ENCODE measurements at regions not wholly inside any gene's neighbourhood (a gene's known extent, or its start where the extent isn't known, plus 50 kb on each side); places are given as distances from the start of the nearest gene placed in this dataset.

GRCh38 chr2:49465157-49465831 is 311.0 kb upstream of the FSHR start:
- Histone ChIP-seq H3K4me2 (ENCODE audit: low read length) (no peak overlapping the region), H3K9ac (ENCODE audit: low read length) (no peak overlapping the region), H4K12ac (ENCODE audit: low read depth, low read length) (no peak overlapping the region), H3K4me3 (ENCODE audit: low read depth, low read length) (no peak overlapping the region), H3K27ac (ENCODE audit: low read depth, low read length) (no peak overlapping the region), H4K8ac (ENCODE audit: low read depth, low read length) (no peak overlapping the region), H3K18ac (ENCODE audit: low read length) (no peak overlapping the region), H3K79me2 (ENCODE audit: control insufficient read depth, insufficient read depth, low read length, poor library complexity) (no peaks in the 10 kb centered on the region), H3K27me3 (ENCODE audit: insufficient read depth, low read length) (no peaks in the 10 kb centered on the region), H2BK5ac (ENCODE audit: low read depth, low read length, poor library complexity) (no peak overlapping the region), H3K9me3 (ENCODE audit: insufficient read depth, low read depth, low read length) (no peaks in the 10 kb centered on the region), H3K4me1 (ENCODE audit: control insufficient read depth in 1 of 2, insufficient read depth in 2 of 2, low read length in 2 of 2) (no peaks in the 10 kb centered on the region), H2AFZ (ENCODE audit: insufficient read depth, low read length, poor library complexity) (no peak overlapping the region), H3K4ac (ENCODE audit: low read depth, low read length) (no peak overlapping the region), H3K36me3 (ENCODE audit: control insufficient read depth in 1 of 2, insufficient read depth in 2 of 2, low read length in 2 of 2) (no peaks in the 10 kb centered on the region), H2BK120ac (ENCODE audit: insufficient read depth, low read length, poor library complexity) (no peak overlapping the region), H2AK5ac (ENCODE audit: low read length) (no peak overlapping the region), H4K91ac (ENCODE audit: low read depth, low read length) (no peak overlapping the region), H3K23ac (ENCODE audit: low read length) (no peak overlapping the region), H3K14ac (ENCODE audit: low read length) (no peak overlapping the region), H3K79me1 (ENCODE audit: low read length) (no peaks in the 10 kb centered on the region), H2BK12ac (ENCODE audit: low read length) (no peak overlapping the region)
- DNase-seq, result no peak
- WGBS (ENCODE audit: extremely low coverage, insufficient coverage, insufficient read length), result no CpG with 5 or more reads among the region's 1 CpG

- H2AFZ ChIP-seq (ENCODE audit: insufficient read depth, low read length, poor library complexity), result no peak overlapping the region
- no peaks in the 10 kb centered on the region for H3K4me1 ChIP-seq (ENCODE audit: control insufficient read depth in 1 of 2, insufficient read depth in 2 of 2, low read length in 2 of 2)
- WGBS (ENCODE audit: extremely low coverage, insufficient coverage, insufficient read length), result no CpG with 5 or more reads among the region's 3 CpGs
- H4K91ac ChIP-seq (ENCODE audit: low read depth, low read length), result no peak overlapping the region
- no peaks in the 10 kb centered on the region for H3K79me2 ChIP-seq (ENCODE audit: control insufficient read depth, insufficient read depth, low read length, poor library complexity)
- no peaks in the 10 kb centered on the region for H3K79me1 ChIP-seq (ENCODE audit: low read length)
- H2BK120ac ChIP-seq (ENCODE audit: insufficient read depth, low read length, poor library complexity), result no peak overlapping the region
- no peak overlapping the region for H3K4me2 ChIP-seq (ENCODE audit: low read length)
- H3K9me3 ChIP-seq (ENCODE audit: insufficient read depth, low read depth, low read length), result no peaks in the 10 kb centered on the region
- no peak overlapping the region for H3K9ac ChIP-seq (ENCODE audit: low read length)
- H2BK12ac ChIP-seq (ENCODE audit: low read length), result no peak overlapping the region
- no peak overlapping the region for H3K27ac ChIP-seq (ENCODE audit: low read depth, low read length)
- no peak overlapping the region for H3K23ac ChIP-seq (ENCODE audit: low read length)
- no peak for DNase-seq
- no peak overlapping the region for H3K4me3 ChIP-seq (ENCODE audit: low read depth, low read length)
- H3K27me3 ChIP-seq (ENCODE audit: insufficient read depth, low read length), result no peaks in the 10 kb centered on the region
- no peak overlapping the region for H4K12ac ChIP-seq (ENCODE audit: low read depth, low read length)
- H3K18ac ChIP-seq (ENCODE audit: low read length), result no peak overlapping the region
- no peak overlapping the region for H2BK5ac ChIP-seq (ENCODE audit: low read depth, low read length, poor library complexity)
- no peak overlapping the region for H4K8ac ChIP-seq (ENCODE audit: low read depth, low read length)
- H3K36me3 ChIP-seq (ENCODE audit: control insufficient read depth in 1 of 2, insufficient read depth in 2 of 2, low read length in 2 of 2), result no peaks in the 10 kb centered on the region
- H2AK5ac ChIP-seq (ENCODE audit: low read length), result no peak overlapping the region
- no peak overlapping the region for H3K14ac ChIP-seq (ENCODE audit: low read length)
- no peak overlapping the region for H3K4ac ChIP-seq (ENCODE audit: low read depth, low read length)
Observed at GRCh38 chr2:49459314-49459993, 305.1 kb upstream of the FSHR start.

DNA sequence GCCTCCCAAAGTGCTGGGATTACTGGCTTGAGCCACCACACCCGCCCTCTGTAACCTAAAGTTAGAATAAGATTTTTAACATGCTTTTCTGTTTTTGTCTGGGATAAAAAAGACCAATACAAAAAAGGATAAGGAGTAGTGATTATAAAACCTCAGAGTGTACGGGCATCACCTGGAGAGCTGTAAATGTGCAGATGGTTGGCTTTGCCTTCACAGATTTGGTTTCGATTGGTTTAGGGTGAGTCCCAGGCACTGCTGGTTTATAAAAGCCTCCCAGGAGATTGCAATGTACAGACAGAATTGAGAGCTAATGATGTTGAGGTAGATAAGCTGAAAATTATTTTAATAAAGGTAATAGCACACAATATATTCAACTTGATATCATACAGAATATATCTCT is 289.7 kb upstream of the FSHR start:
- WGBS (ENCODE audit: extremely low coverage, insufficient coverage, insufficient read length), result no CpG with 5 or more reads among the region's 3 CpGs

DNA sequence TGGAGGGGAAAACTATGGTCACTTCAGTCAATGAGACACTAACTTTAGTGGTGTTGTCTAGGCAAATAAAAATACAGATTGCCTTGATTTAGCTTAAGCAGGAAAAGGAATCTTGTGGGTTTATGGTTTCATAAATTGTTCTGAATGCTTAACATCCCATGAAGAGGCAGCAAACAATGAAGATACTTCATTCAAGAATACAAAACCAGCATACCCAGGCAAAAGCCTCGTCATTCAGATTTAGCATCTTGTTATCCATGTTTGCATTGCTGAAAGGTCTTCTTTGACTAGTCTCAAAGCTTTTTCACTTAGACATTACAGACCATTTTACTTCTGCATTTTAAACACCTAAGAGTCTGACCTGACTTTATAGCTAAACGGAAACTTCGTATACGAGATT is 272.7 kb upstream of the FSHR start:
- H3K9me3 ChIP-seq (ENCODE audit: insufficient read depth, low read depth, low read length), result no peaks in the 10 kb centered on the region
- H2AFZ ChIP-seq (ENCODE audit: insufficient read depth, low read length, poor library complexity), result no peak overlapping the region
- no peak overlapping the region for H3K4me2 ChIP-seq (ENCODE audit: low read length)
- H2BK5ac ChIP-seq (ENCODE audit: low read depth, low read length, poor library complexity), result no peak overlapping the region
- no peak overlapping the region for H4K91ac ChIP-seq (ENCODE audit: low read depth, low read length)
- no peak overlapping the region for H3K23ac ChIP-seq (ENCODE audit: low read length)
- no peaks in the 10 kb centered on the region for H3K36me3 ChIP-seq (ENCODE audit: control insufficient read depth in 1 of 2, insufficient read depth in 2 of 2, low read length in 2 of 2)
- no peak overlapping the region for H3K4ac ChIP-seq (ENCODE audit: low read depth, low read length)
- H3K27ac ChIP-seq (ENCODE audit: low read depth, low read length), result no peak overlapping the region
- no peaks in the 10 kb centered on the region for H3K79me1 ChIP-seq (ENCODE audit: low read length)
- H3K9ac ChIP-seq (ENCODE audit: low read length), result no peak overlapping the region
- peaks cover 0 to 4% of the 10 kb centered on the region in 2 experiments for H3K4me1 ChIP-seq (ENCODE audit: control insufficient read depth in 1 of 2, insufficient read depth in 2 of 2, low read length in 2 of 2)
- no CpG with 5 or more reads among the region's 4 CpGs for WGBS (ENCODE audit: extremely low coverage, insufficient coverage, insufficient read length)
- H3K4me3 ChIP-seq (ENCODE audit: low read depth, low read length), result no peak overlapping the region
- no peak overlapping the region for H2BK120ac ChIP-seq (ENCODE audit: insufficient read depth, low read length, poor library complexity)
- no peaks in the 10 kb centered on the region for H3K27me3 ChIP-seq (ENCODE audit: insufficient read depth, low read length)
- no peaks in the 10 kb centered on the region for H3K79me2 ChIP-seq (ENCODE audit: control insufficient read depth, insufficient read depth, low read length, poor library complexity)
- H2AK5ac ChIP-seq (ENCODE audit: low read length), result no peak overlapping the region
- no peak overlapping the region for H4K8ac ChIP-seq (ENCODE audit: low read depth, low read length)
- no peak overlapping the region for H3K18ac ChIP-seq (ENCODE audit: low read length)
- H4K12ac ChIP-seq (ENCODE audit: low read depth, low read length), result no peak overlapping the region
- H3K14ac ChIP-seq (ENCODE audit: low read length), result no peak overlapping the region
- no peak for DNase-seq
- no peak overlapping the region for H2BK12ac ChIP-seq (ENCODE audit: low read length)

More for the DNA sequence above, 289.7 kb upstream of the FSHR start:
- Histone ChIP-seq H2BK5ac (ENCODE audit: low read depth, low read length, poor library complexity) (no peak overlapping the region), H4K12ac (ENCODE audit: low read depth, low read length) (no peak overlapping the region), H3K27me3 (ENCODE audit: insufficient read depth, low read length) (no peaks in the 10 kb centered on the region), H3K79me2 (ENCODE audit: control insufficient read depth, insufficient read depth, low read length, poor library complexity) (no peaks in the 10 kb centered on the region), H2BK12ac (ENCODE audit: low read length) (no peak overlapping the region), H3K4me1 (ENCODE audit: control insufficient read depth in 1 of 2, insufficient read depth in 2 of 2, low read length in 2 of 2) (no peaks in the 10 kb centered on the region), H3K23ac (ENCODE audit: low read length) (no peak overlapping the region), H3K4ac (ENCODE audit: low read depth, low read length) (no peak overlapping the region), H3K36me3 (ENCODE audit: control insufficient read depth in 1 of 2, insufficient read depth in 2 of 2, low read length in 2 of 2) (no peaks in the 10 kb centered on the region), H3K27ac (ENCODE audit: low read depth, low read length) (no peak overlapping the region), H2BK120ac (ENCODE audit: insufficient read depth, low read length, poor library complexity) (no peak overlapping the region), H4K91ac (ENCODE audit: low read depth, low read length) (no peak overlapping the region), H3K79me1 (ENCODE audit: low read length) (no peaks in the 10 kb centered on the region), H3K4me3 (ENCODE audit: low read depth, low read length) (no peak overlapping the region), H2AK5ac (ENCODE audit: low read length) (no peak overlapping the region), H3K9ac (ENCODE audit: low read length) (no peak overlapping the region), H3K18ac (ENCODE audit: low read length) (no peak overlapping the region), H3K14ac (ENCODE audit: low read length) (no peak overlapping the region), H3K9me3 (ENCODE audit: insufficient read depth, low read depth, low read length) (no peaks in the 10 kb centered on the region), H2AFZ (ENCODE audit: insufficient read depth, low read length, poor library complexity) (no peak overlapping the region), H3K4me2 (ENCODE audit: low read length) (no peak overlapping the region), H4K8ac (ENCODE audit: low read depth, low read length) (no peak overlapping the region)
- no peak for DNase-seq

Measured in trophoblast cell (in vitro differentiated cells and primary cell).